ENCODE measurements at regions not wholly inside any gene's neighbourhood (a gene's known extent, or its start where the extent isn't known, plus 50 kb on each side); places are given as distances from the start of the nearest gene placed in this dataset.

GRCh38 chr21:36532769-36533467 is 53.0 kb upstream of the CLDN14 start:
- no peak overlapping the region for H3K27ac ChIP-seq
- TF ChIP-seq CTCF (conservative IDR thresholded peaks at IDR 0.05): no peak

GRCh38 chr21:36533468-36533848 is 53.5 kb upstream of the CLDN14 start:
- no peak overlapping the region for H3K27ac ChIP-seq
- no peak for TF ChIP-seq CTCF (conservative IDR thresholded peaks at IDR 0.05)

- H3K27ac ChIP-seq: no peak overlapping the region
- TF ChIP-seq CTCF (conservative IDR thresholded peaks at IDR 0.05): no peak
These were observed 54.7 kb upstream of the CLDN14 start for GRCh38 chr21:36534656-36535055.

- no peak for TF ChIP-seq CTCF (conservative IDR thresholded peaks at IDR 0.05)
- 0 out of 2 replicates have a peak overlapping the region, but pooled peaks have one; percentile 2 for H3K27ac ChIP-seq
These were observed 55.8 kb upstream of the CLDN14 start for GRCh38 chr21:36535618-36536241.

GRCh38 chr21:36538761-36539160 is 58.8 kb upstream of the CLDN14 start:
- no peak for TF ChIP-seq CTCF (conservative IDR thresholded peaks at IDR 0.05)
- H3K27ac ChIP-seq: no peak overlapping the region

GRCh38 chr21:36539434-36540150 is 59.7 kb upstream of the CLDN14 start:
- H3K27ac ChIP-seq: no peak overlapping the region
- no peak for TF ChIP-seq CTCF (conservative IDR thresholded peaks at IDR 0.05)

GRCh38 chr21:36540700-36541099 is 60.8 kb upstream of the CLDN14 start:
- TF ChIP-seq CTCF (conservative IDR thresholded peaks at IDR 0.05): no peak
- no peak overlapping the region for H3K27ac ChIP-seq
